PC-9 (cell line): ENCODE measurements at regions not wholly inside any gene's neighbourhood (a gene's known extent, or its start where the extent isn't known, plus 50 kb on each side); places are given as distances from the start of the nearest gene placed in this dataset.

Source experiments
- CTCF ChIP-seq: fragments of 200-600 bp; sonication (generic); conservative IDR thresholded peaks from 2 replicates; pipeline ENCODE4 v1.6.1; 2017; ENCODE audit warnings: mixed run types, antibody characterized with exemption, mild to moderate bottlenecking, moderate library complexity
- EZH2 ChIP-seq: fragments of 200-600 bp; sonication (generic); IDR thresholded peaks from 2 replicates; pipeline ENCODE4 v1.8.0; 2017; ENCODE audit warnings: antibody characterized with exemption, low read depth

DNA sequence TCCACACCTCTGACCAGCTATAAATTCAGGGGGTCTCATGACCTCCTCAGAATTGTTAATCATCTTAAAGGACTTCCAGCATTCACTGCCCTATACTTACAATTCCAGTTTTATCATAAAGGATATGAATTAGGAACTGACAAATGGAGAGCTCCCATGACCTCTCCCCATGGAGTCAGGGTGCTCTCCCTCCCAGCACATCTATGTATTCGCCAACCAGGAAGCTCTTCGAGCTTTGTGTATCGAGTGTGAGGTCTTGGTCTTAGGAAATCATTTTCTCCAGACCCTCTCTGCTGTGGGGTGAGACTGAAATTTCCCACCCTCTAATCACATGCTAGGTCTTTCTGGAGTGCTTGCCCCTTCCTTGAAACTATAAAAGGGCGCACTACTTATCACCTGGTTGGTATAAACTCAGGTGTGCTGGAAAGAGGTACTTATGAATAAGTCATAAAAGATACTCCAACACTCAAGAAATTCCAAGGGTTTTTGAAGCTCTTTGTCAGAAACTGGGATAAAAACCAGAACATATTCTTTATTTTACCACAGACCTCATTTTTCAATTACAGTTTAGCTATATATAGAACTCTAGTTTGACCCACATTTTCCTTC, 238.4 kb upstream of the OPRM1 start:
- no peak for TF ChIP-seq CTCF
- TF ChIP-seq EZH2, result no peak
